ENCODE measurements at regions not wholly inside any gene's neighbourhood (a gene's known extent, or its start where the extent isn't known, plus 50 kb on each side); places are given as distances from the start of the nearest gene placed in this dataset.

DNA sequence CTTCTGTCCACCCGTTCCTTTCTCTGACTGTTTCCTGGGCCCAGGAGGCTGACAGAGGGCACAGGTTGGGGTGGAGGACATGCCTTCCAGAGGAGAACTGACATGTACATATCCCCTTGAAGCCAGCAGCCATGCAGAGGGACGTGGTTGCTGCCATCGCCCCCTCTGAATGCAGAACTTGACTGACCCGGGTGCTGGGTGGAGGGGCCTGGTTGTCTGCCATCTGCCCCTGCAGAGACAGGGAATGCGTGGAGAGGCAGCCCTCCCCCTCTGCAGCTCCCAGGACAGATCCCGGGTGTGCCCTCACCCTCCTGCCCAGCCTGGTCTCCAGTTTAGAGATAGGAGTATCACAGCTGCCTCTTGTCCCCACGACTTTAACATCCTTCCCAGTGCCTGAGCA is 383.0 kb upstream of the B3GAT1 start:
- TF ChIP-seq CTCF (IDR thresholded peaks at IDR 0.05) (no peak), EZH2 (IDR thresholded peaks at IDR 0.05; ENCODE audit: borderline replicate concordance, insufficient read depth, low read depth, low read length, poor library complexity, severe bottlenecking) (no peak)
